ENCODE measurements at regions not wholly inside any gene's neighbourhood (a gene's known extent, or its start where the extent isn't known, plus 50 kb on each side); places are given as distances from the start of the nearest gene placed in this dataset.
"Not testable (repeated sequence)": the region's sequence is repeated elsewhere in the genome, so short reads cannot be mapped to it uniquely, and the experiment has no call there.

- DNase-seq, result peak; percentile 19
These were observed 307.2 kb upstream of the CNTN3 start for GRCh38 chr3:74921676-74922075.

GRCh38 chr3:74920721-74921350, 306.4 kb upstream of the CNTN3 start:
- no peak for DNase-seq

GRCh38 chr3:74916696-74917095, 302.2 kb upstream of the CNTN3 start:
- DNase-seq, result no peak

DNA sequence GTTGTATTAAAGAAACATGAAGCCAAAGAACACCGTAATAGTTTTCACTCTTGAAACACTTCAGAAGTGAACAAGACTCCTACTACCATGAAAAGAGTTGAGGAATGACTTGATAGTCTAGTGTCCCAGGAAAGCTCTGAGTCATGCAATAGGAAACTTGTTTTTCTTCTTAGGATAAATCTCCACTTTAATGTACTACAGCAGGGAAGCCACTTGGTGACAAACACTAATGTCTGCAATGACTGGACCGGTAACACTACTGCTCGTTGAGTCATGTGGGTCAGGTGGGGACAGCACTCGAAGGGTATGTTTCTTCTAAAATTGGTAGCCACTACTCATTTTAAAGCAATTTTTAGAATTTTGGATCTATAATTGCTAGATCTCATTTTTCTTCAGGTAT, 291.7 kb upstream of the CNTN3 start:
- no peak for DNase-seq

GRCh38 chr3:74905478-74905877, 291.0 kb upstream of the CNTN3 start:
- DNase-seq, result no peak

- DNase-seq, result no peak
These were observed 290.2 kb upstream of the CNTN3 start for GRCh38 chr3:74904646-74905045.

GRCh38 chr3:74899796-74900516, 285.5 kb upstream of the CNTN3 start:
- not testable (repeated sequence) for DNase-seq

- DNase-seq, result no peak
These were observed 282.5 kb upstream of the CNTN3 start for GRCh38 chr3:74897006-74897405.

GRCh38 chr3:74891312-74891711, 276.9 kb upstream of the CNTN3 start:
- DNase-seq, result no peak

DNA sequence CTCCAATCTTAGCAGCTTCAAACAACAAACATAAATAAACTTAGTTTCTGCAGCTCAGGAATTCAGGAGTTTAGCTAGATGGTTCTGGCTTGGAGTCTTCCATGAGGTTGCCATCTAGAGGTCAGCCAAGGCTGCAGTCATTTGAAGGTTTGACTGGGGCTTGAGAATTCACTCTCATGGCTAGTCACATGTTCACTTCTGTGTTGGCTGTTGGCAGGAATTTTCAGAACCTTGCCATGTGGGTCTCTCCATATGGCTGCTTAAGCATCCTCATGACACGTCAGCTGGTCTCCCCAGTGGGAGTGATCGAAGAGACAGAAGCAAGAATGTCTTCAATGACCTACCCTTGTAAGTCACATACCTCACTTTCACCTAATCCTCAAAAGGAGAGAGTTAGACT, 269.2 kb upstream of the CNTN3 start:
- no peak for DNase-seq

- no peak for DNase-seq
These were observed 268.8 kb upstream of the CNTN3 start for GRCh38 chr3:74883222-74883621.

DNA sequence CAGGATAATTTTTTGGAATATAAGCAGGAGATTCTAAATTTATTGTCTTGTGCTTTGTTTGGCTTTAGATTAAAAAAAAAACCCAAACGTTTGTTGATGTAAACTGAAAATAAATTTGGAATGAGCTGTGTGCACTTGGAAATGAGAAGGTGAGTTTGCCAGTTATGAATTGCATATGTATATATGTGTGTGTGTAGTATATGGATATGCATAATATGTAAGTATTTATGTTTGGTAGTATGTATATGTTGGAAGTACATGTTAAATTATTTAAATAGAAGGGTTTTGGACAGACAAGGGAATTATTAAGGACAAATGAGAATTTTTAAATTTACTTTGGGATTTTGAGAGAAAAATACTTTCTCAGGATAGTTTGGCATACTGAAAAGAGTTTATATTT, 265.8 kb upstream of the CNTN3 start:
- DNase-seq, result no peak

GRCh38 chr3:74866357-74867030, 252.0 kb upstream of the CNTN3 start:
- no peak for DNase-seq

DNA sequence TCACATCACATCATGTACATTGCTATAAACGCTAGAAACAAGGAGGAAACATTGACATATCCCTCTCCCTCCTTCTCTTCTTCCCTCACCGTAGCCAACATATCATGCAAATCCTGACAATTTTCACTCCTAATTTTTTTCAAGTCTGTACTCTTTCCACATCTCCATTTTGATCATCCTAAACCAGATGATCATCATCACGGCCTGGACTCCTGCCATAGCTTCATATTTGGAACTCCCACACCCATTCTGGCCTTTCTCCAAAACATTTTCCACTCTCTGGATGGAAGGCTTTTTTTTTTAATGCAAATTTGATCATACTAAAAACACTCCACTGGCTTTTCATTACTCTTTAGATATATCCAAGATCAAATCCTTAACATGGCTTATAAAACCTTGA, 248.0 kb upstream of the CNTN3 start:
- peak; percentile 68 for DNase-seq

GRCh38 chr3:74861211-74861610, 246.8 kb upstream of the CNTN3 start:
- no peak for DNase-seq

DNA sequence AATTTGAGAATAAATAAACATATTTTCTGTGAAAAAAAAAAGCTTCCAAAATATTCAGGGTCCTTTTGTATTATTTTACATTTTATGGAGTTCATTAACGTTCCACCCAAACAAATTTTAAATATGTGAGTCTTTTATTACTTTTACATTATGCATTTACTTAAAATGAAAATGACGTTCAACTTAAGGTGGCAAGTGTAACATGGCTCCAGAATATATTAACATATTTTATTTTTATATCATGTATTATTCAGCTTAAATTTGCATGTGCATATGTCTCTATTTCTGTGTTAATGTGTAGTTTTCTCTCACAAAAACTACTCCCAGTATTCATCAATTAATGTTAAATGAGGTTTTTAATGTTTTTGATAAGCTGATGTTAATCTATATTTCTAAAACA, 243.6 kb upstream of the CNTN3 start:
- DNase-seq, result no peak

DNA sequence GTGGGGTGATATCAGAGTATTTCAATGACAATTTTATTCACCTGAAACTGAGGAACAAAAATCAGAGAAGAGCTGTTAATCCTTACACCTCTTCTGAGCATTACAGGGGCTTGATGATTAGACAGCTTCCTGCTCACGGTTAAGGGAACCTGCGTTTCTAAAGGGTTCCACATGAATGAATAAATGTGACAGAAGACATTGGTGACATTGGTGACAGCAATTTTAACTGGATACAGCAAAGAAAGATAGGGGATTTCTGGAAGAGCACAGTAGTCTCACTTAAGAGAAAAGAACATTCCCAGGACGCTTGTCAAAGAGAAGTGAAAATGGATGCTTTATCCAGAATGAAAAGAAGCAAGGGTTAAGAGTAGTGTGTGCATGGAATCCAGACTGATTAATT, 235.9 kb upstream of the CNTN3 start:
- no peak for DNase-seq

GRCh38 chr3:74847093-74847492, 232.6 kb upstream of the CNTN3 start:
- DNase-seq, result no peak

GRCh38 chr3:74845081-74845480, 230.6 kb upstream of the CNTN3 start:
- DNase-seq, result no peak

DNA sequence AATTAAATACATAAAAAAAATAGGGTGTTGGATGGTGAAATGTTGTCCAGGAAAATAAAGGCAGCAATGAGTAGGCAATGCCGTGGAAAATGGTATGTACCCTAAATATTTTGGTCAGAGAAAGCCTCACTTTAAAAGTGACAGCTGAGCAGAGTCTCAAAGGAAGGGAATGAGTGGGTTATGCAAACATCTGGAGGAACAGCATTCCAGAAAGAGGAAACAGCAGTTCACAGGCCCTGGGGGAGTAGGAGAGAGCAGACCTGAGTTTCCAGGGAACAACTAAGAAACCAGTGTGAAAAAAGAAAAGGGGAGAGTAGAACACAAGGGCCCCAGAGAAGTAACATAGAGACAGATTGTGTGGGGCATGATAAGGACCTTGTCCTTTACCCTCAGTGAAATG, 230.0 kb upstream of the CNTN3 start:
- DNase-seq, result no peak

DNA sequence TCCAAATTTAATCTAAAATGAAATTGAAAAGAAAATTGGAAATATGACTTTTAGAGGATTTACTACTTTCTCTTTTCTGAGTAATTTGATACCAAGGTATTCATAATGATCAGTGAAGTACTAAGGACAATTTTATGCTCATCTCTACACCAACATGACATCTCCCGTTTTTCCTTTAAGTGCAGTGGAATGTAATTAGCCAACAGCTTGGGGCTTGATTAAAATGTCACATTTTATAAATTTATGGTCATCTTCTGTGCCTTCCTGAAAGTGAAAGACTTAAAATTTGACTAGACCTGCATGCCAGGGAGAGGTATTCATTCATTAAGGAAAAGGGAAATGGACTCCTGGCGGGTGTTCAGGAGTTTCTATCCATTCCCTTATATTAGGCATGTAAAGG, 228.2 kb upstream of the CNTN3 start:
- DNase-seq, result no peak

- peak; percentile 77 for DNase-seq
These were observed 227.7 kb upstream of the CNTN3 start for GRCh38 chr3:74842141-74842540.

- peak; percentile 45 for DNase-seq
These were observed 225.1 kb upstream of the CNTN3 start for GRCh38 chr3:74839566-74839965.

- no peak for DNase-seq
These were observed 218.5 kb upstream of the CNTN3 start for GRCh38 chr3:74832925-74833324.

All from tongue (tissue), 1 donor.